ENCODE measurements at regions not wholly inside any gene's neighbourhood (a gene's known extent, or its start where the extent isn't known, plus 50 kb on each side); places are given as distances from the start of the nearest gene placed in this dataset.

- TF ChIP-seq HBP1 (CRISPR knock-in tag; IDR thresholded peaks at IDR 0.05; ENCODE audit: low read depth): no peak
- TF ChIP-seq TFAP4 (IDR thresholded peaks at IDR 0.05; ENCODE audit: borderline replicate concordance, low read depth): no peak
- no peak for TF ChIP-seq ZNF256 (CRISPR knock-in tag; conservative IDR thresholded peaks at IDR 0.05)
- no peak for TF ChIP-seq ZNF460 (CRISPR knock-in tag; IDR thresholded peaks at IDR 0.05; ENCODE audit: borderline replicate concordance)
- TF ChIP-seq ZHX2 (IDR thresholded peaks at IDR 0.05; ENCODE audit: low read depth): no peak
- no peak for TF ChIP-seq ZHX2 (CRISPR knock-in tag; IDR thresholded peaks at IDR 0.05; ENCODE audit: borderline replicate concordance)
- no peak for TF ChIP-seq ZMAT3 (CRISPR knock-in tag; conservative IDR thresholded peaks at IDR 0.05)
- TF ChIP-seq HHEX (CRISPR knock-in tag; IDR thresholded peaks at IDR 0.05): no peak
- TF ChIP-seq ZBTB4 (CRISPR knock-in tag; IDR thresholded peaks at IDR 0.05; ENCODE audit: borderline replicate concordance): no peak
- TF ChIP-seq PCBP2 (optimal IDR thresholded peaks at IDR 0.05; ENCODE audit: low read depth, low read length, poor library complexity, severe bottlenecking): no peak
- no peak for TF ChIP-seq ZNF235 (CRISPR knock-in tag; IDR thresholded peaks at IDR 0.05; ENCODE audit: borderline replicate concordance)
- no peak for TF ChIP-seq HMGXB4 (CRISPR knock-in tag; IDR thresholded peaks at IDR 0.05; ENCODE audit: borderline replicate concordance in 1 of 2, low read depth in 1 of 2)
- TF ChIP-seq ZFAT (CRISPR knock-in tag; conservative IDR thresholded peaks at IDR 0.05): no peak
Measured at GRCh38 chr22:47323518-47323917, 561.1 kb downstream of the TBC1D22A start (continued).

Measured in HepG2 (cell line).